Pons (tissue), 1 donor: ENCODE measurements at regions not wholly inside any gene's neighbourhood (a gene's known extent, or its start where the extent isn't known, plus 50 kb on each side); places are given as distances from the start of the nearest gene placed in this dataset.
"Not testable (repeated sequence)": the region's sequence is repeated elsewhere in the genome, so short reads cannot be mapped to it uniquely, and the experiment has no call there.

ENCODE experiments used
- DNase-seq: peaks from one replicate; pipeline ENCODE4 v3.0.0-alpha.2; 2016; ENCODE audit warnings: low spot score

DNA sequence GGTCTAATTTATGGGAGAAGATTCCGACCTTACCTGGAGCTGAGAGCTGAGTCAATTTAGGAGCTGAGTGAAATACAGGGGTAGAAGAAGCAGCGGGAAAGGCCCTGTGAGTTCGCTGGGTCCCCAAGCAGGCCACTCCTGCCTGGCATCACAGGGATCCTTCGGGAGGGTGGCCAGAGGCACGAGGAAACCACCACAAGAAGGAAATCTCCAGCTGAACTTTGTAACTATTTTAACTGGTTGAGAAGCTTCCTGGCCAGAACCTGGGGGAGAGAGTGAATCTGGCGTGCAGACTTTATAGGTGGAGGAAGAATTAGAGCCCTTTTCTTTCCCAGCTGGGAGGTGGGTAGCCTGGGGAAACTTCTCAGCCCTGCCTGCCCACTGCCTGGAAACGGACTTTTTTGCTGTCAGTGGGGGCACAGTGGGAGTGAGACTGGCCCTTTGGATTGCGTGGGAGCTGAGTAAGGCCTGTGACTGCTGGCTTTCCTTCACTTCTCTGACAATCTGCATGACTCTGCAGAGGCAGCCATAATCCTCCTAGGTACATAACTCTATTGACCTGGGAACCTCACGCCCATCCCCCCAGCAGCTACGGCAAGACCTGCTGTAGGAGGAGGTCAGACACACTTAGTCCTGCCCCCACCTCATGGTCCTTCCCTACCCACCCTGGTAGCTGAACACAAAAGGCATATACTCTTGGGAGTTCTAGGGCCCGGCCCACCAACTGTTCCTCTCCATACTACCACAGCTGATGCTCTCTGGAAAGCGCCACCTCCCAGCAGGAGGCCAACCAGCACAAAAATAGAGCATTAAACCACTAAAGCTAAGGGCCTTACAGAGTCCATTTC is 340.7 kb downstream of the CNTN3 start:
- no peak for DNase-seq

DNA sequence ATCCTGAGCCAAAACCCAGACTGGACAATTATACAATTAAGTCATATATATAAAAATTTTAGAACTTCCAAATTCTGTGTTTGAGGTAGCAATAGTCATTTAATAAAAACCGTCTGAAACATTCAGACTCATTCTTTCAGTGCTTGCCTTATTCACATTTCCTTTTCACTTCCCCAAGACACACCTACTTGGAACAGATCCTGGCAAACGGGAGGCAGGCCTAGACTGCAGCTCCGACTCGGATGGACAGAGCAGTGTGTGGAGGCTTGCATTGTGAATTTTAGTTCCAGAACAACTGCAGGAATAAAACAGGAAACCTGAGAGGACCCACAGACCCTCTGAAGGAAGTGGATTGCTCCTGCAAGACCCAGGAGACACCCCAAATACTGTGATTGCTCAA is 341.4 kb downstream of the CNTN3 start:
- peak; percentile 27 for DNase-seq

DNA sequence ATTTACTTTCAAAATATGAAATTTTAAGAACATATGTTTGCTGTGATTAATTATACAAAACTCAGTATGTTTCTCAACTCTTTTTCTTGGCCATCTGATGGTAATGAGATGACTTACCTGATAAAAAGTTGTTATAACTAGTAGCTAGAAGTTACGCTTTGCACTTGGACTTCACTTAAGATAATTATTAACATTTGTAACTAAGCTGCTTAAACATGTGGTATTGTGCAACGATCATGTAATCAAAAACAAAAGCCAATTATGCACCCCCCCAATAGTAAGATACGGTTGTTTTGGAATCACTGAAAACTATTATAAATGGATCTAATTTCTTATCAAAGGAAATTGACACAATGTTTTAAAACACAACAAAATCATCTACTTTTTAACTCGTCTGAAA is 342.9 kb downstream of the CNTN3 start:
- DNase-seq = no peak

DNA sequence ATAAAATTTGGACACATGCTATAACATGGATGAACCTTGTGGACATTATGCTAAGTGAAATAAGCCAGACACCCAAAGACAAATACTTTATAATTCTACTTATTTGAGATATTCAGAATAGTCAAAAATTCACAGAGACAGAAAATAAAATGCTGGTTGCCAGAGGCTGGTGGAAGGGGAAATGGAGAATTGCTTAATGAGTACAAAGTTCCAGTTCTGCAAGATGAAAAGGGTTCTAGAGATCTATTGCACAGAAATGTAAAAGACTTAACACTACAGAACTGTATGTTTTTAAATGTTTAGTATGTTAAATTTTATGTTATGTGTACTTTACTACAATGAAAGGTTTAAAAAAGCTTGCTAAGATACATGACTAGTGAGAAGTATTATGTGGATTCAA is 344.8 kb downstream of the CNTN3 start:
- no peak for DNase-seq

DNA sequence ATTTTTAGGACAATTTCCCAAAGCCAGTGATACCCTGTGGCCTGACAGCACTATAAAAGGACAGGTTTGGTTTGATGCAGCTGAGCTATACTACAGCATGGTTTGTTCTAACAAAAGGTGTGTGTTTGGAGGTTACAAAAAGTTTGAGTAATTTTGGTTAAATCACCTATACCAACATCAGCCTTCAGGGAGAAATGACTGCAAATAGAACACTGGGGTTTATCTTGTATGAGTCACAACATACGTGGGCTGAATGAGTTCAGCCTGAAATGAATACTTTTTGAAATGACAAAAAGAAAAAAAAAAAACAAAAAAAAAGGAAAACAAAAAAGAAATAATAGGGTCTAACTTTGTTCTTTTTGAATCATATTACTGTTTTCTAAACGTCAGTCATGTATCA is 345.7 kb downstream of the CNTN3 start:
- no peak for DNase-seq

DNA sequence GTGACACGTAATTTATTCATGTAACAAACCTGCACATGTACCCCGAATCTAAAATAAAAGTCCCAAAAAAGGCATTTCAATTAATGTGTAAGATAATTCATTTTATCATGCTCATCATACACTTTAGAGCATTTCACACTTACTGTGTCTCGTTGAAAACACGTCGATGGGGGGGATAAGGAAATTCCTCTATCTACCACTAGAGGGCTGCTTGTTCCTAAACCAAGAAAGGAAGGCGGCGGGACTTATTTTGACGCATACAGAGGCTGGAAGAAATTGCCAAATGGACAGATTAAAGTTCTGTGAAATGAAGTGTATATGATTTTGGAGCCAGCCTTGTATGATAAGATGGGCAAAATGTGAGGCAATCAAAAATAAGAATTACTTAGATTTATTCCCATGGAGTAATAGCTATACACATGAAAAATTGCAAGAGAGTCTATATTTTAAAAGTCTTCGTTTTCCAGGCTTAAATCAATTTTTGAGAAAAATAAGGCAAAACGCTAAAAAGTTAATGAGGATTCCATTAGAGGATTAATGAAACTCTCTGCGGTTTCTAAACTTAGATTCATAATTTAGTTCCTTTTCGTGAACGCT is 346.8 kb downstream of the CNTN3 start:
- peak; percentile 61 for DNase-seq

DNA sequence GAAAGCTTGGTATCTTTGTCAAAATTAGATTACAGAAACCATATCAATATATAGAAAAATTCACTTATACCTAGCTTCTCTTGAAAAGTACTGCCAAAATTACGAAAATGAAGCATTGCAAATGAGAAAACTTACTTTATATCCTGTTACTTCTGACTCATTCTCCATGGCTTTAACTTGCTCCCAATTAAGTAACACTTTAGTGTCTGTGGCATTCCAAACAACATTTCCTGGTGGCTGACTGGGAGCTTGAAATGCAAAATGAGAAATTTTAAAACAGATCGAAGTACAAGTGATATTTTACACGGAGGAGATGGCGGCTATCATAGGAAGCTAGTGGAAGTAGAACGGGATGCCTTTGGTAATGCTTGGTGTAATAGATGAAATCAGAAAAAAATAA is 347.3 kb downstream of the CNTN3 start:
- DNase-seq = no peak

DNA sequence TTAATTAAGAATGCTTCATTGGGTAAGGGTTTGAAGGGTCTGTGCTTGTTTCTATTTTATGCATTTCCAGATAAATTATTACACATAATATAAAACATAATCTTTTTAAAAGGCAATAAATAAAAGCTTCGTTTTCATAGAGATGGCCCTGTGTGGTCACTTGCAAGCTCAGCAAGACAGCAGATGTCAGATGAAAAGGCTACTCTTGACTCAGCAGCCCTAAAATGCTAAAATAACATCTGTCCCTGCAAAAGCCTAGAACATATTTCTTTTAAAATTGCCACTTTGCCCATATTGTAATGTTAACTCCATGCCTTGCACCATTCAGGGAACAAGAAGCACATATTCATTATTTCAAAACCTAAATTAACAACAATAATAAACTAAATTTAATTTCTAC is 349.4 kb downstream of the CNTN3 start:
- DNase-seq = no peak

DNA sequence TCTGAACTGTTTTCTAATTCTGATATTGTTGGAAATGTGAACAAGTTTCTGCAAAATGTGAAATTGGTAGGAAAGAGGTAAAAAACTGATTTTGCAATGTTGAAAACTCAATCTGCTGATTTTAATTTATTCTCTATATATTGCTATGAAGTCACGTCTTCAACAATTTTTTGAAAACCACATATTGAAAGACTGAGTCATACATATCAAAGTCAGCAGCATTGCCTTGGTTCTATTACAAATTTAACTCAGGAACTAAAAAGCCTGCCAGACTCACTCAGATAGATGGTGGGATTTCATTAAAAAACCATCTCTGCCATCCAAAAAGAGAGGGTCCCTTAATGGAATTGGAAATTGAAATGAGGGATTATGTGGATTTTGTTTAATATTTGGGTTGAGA is 351.4 kb downstream of the CNTN3 start:
- no peak for DNase-seq

DNA sequence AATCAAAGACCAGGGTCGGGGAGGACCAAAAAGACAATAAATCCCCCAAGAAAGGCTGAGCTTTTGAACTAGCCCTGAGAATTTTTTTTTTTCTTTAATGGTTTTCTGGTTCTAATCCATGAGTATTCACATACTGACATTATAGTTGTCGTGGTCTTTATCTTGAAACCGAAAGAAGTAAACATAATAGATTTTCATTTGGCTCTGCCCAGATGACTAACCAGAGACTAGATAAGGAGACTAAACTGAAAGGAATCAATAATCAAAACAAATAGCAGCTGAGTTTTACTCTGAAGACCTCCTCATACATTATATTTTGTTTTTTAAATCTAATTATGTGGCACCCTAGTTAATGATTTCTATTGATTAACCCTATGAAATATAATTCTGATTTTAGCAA is 381.4 kb downstream of the CNTN3 start:
- DNase-seq = no peak

DNA sequence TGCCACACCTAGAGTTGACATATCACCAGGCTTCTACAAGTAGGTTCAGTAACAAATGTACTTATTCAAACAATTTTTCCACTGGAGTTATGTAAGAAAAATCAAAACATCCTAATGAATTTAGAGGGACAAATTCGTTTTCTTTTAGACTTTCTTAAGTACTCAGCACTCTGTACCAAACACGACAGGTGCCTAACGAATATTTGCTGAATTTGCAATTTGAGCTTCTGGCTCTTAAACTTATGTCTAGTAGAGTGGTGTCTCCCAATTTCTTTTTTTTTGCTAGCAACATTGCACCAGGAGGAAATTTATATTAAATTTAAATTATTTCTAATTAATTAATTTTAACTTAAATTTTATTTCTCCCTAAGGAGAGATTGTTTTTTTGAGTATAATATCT is 397.0 kb downstream of the CNTN3 start:
- no peak for DNase-seq

DNA sequence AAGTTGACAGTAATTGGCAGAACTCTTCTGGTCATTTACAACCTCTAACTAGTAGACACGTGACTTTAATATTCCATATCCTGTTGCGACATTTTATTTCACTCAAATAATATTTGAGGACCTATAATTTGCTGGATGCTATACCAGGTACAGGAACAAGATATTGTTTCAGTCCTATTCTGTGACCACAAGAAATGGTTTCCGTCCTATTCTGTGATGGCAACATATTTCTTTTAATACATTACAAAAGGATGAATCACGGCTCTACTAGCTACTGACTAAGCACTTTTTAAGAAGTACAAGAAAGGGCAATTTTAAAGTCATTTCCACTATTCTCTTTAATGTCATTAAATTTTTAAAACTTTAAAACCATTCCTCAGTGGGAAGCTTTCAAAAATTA is 400.2 kb downstream of the CNTN3 start:
- DNase-seq = no peak

DNA sequence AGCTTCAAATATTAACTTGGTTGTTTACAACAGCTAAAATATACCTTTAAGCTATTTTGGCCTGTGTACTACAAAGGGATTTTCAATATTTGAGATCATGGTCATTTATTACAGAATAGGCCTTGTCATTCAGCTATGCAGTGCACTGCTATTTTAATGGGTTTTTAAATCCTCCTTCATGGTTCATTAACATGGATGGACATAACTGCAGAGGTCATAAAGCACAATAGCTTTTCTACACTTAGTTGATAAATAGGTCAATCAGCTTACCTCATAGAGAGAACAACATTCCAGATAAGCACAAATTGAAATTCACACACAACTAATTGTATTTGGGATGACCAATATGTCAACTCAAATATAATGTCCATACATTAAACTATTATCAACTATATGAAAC is 403.7 kb downstream of the CNTN3 start:
- no peak for DNase-seq

DNA sequence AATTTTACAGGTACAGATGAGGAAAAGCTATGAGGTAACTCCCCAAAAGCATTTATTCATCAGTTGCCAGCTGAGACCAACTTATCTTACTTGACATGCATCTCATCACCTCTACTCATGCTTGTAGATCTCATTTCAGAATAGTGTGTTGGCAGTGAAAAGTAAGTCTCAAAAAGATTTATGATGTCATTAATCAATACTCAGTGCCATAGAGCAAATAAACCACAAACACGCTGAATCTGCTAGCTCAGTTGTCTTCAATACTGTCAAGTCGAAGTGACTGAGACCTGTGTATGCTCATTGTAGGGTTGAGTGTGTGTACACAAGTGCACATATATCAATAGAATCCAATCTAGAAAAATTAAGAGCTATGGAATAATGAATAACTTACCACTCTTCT is 413.5 kb downstream of the CNTN3 start:
- DNase-seq = no peak

DNA sequence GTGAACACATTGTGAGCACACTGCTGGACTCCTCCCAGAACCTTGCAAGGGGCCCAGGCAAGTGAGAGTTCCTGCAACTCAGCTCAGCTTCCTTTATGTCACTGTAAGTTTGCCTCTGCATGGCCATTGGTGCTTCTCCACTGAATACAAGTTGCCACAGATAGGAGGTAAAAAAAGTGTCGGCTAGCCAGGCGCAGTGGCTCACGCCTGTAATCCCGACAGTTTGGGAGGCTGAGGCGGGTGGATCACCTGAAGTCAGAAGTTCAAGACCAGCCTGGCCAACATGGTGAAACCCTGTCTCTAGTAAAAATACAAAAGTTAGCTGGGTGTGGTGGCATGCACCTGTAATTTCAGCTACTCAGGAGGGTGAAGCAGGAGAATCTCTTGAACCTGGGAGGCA is 435.8 kb downstream of the CNTN3 start:
- DNase-seq = not testable (repeated sequence)

DNA sequence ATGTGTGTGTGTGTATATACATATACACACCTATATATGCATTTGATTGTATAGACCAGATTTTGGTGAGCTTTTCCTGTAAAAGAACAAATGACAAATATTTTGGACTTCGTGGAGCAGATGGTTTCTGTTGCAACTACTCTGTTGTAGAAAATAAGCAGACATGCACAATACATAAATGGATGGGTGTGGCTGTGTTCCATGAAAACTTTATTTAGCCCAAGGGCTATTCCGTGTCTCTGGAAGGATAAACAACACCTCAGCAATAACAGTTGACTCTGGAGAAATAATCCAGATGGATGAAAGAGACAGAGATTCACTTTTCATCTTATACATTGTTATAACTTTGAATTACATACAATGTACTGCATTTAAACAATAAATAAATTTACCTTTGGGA is 441.4 kb downstream of the CNTN3 start:
- DNase-seq = no peak

DNA sequence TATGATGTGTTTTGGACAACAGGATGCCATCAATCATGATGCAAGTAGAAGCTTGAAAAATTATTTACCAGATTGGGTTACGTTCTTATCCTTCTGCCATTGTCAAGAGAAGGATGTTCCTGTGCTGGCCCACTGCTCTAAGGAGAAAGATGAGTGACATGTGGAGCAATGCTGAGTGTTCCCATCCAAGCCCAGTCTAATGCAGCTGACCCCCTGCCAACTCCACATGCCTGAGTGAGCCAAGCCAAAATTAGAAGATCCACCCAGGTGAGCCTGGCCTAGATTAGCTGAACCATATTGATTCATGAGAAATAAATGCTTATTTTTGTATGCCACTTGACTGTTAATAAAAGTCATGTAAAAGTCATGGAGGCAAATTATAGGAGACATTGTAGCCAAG is 446.5 kb downstream of the CNTN3 start:
- DNase-seq = no peak

DNA sequence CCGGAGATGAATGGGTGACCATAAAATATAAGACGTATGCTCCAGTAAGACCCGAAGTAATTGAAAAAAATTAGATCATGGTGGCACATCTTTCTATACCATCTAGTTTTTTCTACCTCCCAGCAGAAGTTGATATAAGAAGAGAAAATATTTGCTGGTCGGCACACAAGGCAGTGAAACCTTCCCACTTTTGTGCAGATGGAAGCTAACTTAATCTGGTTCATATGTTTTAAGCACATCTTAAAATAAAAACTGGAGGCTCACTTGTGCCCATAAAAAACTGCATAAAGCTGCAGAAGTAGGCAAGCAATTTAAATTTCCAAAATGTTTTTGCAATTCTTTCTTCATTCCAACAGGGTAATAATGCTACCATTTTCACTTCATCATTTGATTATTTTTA is 449.2 kb downstream of the CNTN3 start:
- no peak for DNase-seq

DNA sequence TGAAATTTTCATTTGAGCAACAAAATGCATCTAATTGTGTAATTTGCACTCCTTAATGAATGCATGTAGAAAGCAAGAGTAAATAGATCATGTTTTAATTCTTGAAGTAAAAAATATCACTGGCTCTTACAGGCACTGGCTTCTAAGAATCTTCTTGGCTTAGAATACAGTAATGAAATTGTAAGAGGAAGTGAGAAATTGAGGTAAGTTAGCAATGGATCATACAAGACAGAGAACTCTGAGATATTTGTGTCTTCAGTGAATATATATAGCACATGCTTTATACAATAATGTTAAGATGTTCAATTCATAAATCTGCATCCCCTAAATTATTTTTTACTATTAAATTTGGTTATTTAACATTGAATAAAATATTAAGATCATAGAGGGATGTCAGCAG is 465.0 kb downstream of the CNTN3 start:
- no peak for DNase-seq

DNA sequence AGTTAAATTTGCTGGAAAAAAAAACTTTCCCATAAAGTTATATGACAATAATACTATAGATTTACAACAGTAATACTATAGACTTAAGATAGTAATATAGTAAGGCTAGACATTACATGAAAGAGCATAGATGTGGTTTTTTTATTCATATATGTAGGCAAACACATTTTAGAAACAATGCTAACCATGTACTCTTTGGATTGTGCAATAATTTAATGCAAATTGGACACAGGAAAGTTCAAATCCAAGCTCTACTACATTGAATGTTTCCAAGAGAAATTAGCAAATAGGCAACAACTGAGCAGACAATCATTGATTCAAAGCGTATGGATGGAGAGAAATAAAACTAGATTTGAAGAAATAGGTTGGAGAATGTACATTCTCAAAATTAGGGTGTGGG is 469.2 kb downstream of the CNTN3 start:
- no peak for DNase-seq

DNA sequence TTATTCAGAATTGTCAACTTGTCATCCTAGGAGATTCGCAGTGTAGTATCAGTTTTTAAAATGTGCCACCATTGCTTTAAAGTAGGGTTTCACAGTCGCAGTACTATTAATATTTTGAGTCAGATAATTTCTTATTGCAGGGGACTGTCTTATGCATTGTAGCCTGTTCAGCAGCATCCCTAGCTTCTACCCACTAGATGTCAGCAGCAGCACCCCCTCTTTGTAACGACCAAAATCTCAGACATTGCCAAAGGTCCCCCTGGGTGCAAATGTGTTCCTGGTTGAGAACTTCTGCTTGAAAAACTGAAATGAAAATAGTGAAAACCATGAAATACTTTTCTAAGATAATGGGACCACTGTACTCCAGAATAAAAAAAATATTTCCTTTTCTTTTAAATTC is 474.8 kb downstream of the CNTN3 start:
- DNase-seq = no peak

DNA sequence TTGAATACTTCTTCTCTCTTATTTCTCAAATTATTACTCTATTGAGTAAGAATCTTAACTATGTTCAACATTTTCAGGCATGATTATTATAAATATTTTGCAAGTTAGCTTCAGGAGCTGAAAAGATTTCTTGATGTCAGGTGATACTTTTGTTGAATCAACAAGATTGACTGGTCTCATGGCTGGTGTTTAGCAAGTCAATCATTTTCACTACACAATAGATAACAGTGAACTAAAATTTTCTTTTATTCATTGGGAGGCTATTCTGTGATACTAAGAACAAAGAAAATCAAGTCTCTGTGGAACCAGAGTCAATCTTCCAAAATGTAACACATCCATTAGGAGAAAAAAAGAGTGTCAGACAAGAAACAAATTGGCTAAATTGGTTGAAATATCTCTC is 476.7 kb downstream of the CNTN3 start:
- DNase-seq = no peak

DNA sequence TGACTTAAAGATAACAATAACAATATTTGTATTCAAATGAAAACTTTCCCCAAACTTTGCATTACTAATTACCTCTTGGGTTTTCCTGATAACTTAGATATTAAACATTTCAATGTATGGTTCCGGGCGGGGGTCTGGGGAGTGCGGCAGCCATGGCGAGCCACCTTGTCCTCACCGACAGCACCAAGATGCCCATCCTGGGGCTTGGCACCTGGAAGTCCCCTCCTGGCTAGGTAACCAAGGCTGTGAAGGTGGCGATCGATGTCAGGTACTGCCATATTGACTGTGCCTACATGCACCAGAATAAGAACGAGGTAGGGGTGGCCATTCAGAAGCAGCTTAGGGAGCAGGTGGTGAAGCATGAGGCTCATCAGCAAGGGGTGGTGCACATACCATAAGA is 478.7 kb downstream of the CNTN3 start:
- no peak for DNase-seq

DNA sequence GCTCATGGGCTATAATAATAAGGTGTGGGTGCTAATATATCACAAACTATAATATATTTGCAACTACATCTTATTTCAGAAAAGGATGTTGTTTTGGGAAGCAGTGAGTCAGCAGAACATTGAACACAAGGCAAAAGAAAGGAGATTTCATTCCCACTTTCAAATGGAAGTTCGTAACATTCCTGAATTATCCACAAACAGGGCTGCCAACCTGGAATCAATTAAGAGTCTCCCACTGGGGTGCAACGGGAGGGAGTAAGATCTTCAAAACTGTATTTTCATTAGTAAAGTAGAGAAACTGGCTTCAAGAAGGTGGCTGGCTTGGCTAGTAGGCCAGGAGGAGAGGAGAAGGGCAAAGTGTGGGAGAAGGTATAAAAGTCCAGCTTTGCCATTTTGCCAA is 479.6 kb downstream of the CNTN3 start:
- DNase-seq = no peak
